Liver (tissue), 8 donors: ENCODE measurements at regions not wholly inside any gene's neighbourhood (a gene's known extent, or its start where the extent isn't known, plus 50 kb on each side); places are given as distances from the start of the nearest gene placed in this dataset.

ENCODE experiments used
- DNase-seq: peaks from one replicate; pipeline ENCODE4 v3.0.0-alpha.2; 2017; ENCODE audit warnings: low spot score
- H3K27ac ChIP-seq, 2 donors: one replicate each; pipeline ENCODE4 v1.7.0; 2013; ENCODE audit warnings: inconsistent platforms in 2 of 2, low read length in 2 of 2, control low read depth in 1 of 2, low read depth in 1 of 2, mild to moderate bottlenecking in 1 of 2
- H3K27me3 ChIP-seq, 4 donors: one replicate each; pipeline versions ENCODE4 v1.6.1 to v1.7.0; 2013; ENCODE audit warnings: low read length in 3 of 4, inconsistent platforms in 1 of 4, mild to moderate bottlenecking in 1 of 4, moderate library complexity in 1 of 4; ENCODE audit not compliant: control insufficient read depth in 4 of 4, insufficient read depth in 4 of 4
- H3K36me3 ChIP-seq, 4 donors: one replicate each; pipeline versions ENCODE4 v1.6.1 to v1.7.0; 2013; ENCODE audit warnings: low read length in 3 of 4, mild to moderate bottlenecking in 3 of 4, low read depth in 1 of 4, moderate library complexity in 1 of 4; ENCODE audit not compliant: control insufficient read depth in 4 of 4, insufficient read depth in 3 of 4
- H3K4me1 ChIP-seq, 4 donors: one replicate each; pipeline versions ENCODE4 v1.6.1 to v1.7.0; 2013; ENCODE audit warnings: low read length in 3 of 4, mild to moderate bottlenecking in 3 of 4, moderate library complexity in 1 of 4; ENCODE audit not compliant: control insufficient read depth in 4 of 4, insufficient read depth in 4 of 4
- H3K4me3 ChIP-seq, 3 donors: one replicate each; pipeline versions ENCODE4 v1.6.1 to v1.7.0; 2013; ENCODE audit warnings: low read length in 3 of 3, control low read depth in 1 of 3, low read depth in 1 of 3, mild to moderate bottlenecking in 1 of 3
- H3K9ac ChIP-seq, 2 donors: one replicate each; pipeline ENCODE4 v1.7.0; 2013; ENCODE audit warnings: low read length in 2 of 2, mild to moderate bottlenecking in 2 of 2, moderate library complexity in 2 of 2, control low read depth in 1 of 2, low read depth in 1 of 2
- H3K9me3 ChIP-seq, 4 donors: one replicate each; pipeline versions ENCODE4 v1.6.1 to v1.7.0; 2013; ENCODE audit warnings: low read length in 3 of 4; ENCODE audit not compliant: control insufficient read depth in 4 of 4
- EGR1 ChIP-seq, 2 donors: IDR thresholded peaks; 2 replicates each; pipeline ENCODE4 v1.6.1; 2016 to 2018; ENCODE audit warnings: antibody characterized with exemption in 2 of 2, low read depth in 2 of 2
- FOXA1 ChIP-seq: IDR thresholded peaks from 2 replicates; pipeline ENCODE4 v1.6.1; 2016; ENCODE audit warnings: antibody characterized with exemption
- FOXA2 ChIP-seq: IDR thresholded peaks from 2 replicates; pipeline ENCODE4 v1.6.1; 2016; ENCODE audit warnings: antibody characterized with exemption
- GABPA ChIP-seq, 2 donors: IDR thresholded peaks in 1 of 2; conservative IDR thresholded peaks in 1 of 2; 2 replicates each; pipeline ENCODE4 v1.6.1; 2016; ENCODE audit warnings: antibody characterized with exemption in 2 of 2, mild to moderate bottlenecking in 1 of 2, moderate library complexity in 1 of 2
- HNF4A ChIP-seq, 2 donors: conservative IDR thresholded peaks; 2 replicates each; pipeline ENCODE4 v1.6.1; 2016; ENCODE audit warnings: antibody characterized with exemption in 2 of 2, mild to moderate bottlenecking in 2 of 2
- HNF4G ChIP-seq: IDR thresholded peaks from 2 replicates; pipeline ENCODE4 v1.6.1; 2016; ENCODE audit warnings: antibody characterized with exemption
- JUND ChIP-seq, 2 donors: IDR thresholded peaks; 2 replicates each; pipeline ENCODE4 v1.6.1; 2016; ENCODE audit warnings: antibody characterized with exemption in 2 of 2
- NR2F2 ChIP-seq: IDR thresholded peaks from 2 replicates; pipeline ENCODE4 v1.6.1; 2016; ENCODE audit warnings: antibody characterized with exemption
- RAD21 ChIP-seq, 2 donors: IDR thresholded peaks; 2 replicates each; pipeline ENCODE4 v1.6.1; 2016; ENCODE audit warnings: antibody characterized with exemption in 2 of 2, mild to moderate bottlenecking in 2 of 2
- RXRA ChIP-seq, 2 donors: IDR thresholded peaks; 2 replicates each; pipeline ENCODE4 v1.6.1; 2017 to 2018; ENCODE audit warnings: antibody characterized with exemption in 2 of 2, mild to moderate bottlenecking in 1 of 2
- SP1 ChIP-seq: IDR thresholded peaks from 2 replicates; pipeline ENCODE4 v1.6.1; 2018; ENCODE audit warnings: antibody characterized with exemption, mild to moderate bottlenecking
- TAF1 ChIP-seq: conservative IDR thresholded peaks from 2 replicates; pipeline ENCODE4 v1.6.1; 2016; ENCODE audit warnings: antibody characterized with exemption, mild to moderate bottlenecking
- YY1 ChIP-seq: IDR thresholded peaks from 2 replicates; pipeline ENCODE4 v1.6.1; 2016; ENCODE audit warnings: antibody characterized with exemption, mild to moderate bottlenecking
- WGBS: extraction: QIAGEN DNeasy Blood & Tissue Kit; methylation state at CpG from one replicate; pipeline ENCODE4 v1.1.7; 2013; 5-methylcytosine and 5-hydroxymethylcytosine counted together
- TF ChIP-seq, protein P1 (sequence below): IDR thresholded peaks from 2 replicates; pipeline ENCODE4 v1.6.1; 2016; ENCODE audit warnings: antibody characterized with exemption
- TF ChIP-seq, protein P2 (sequence below): fragments of 150-350 bp; IDR thresholded peaks from 2 replicates; pipeline ENCODE4 v1.5.1; 2017; ENCODE audit warnings: improper control_type of control experiment, low read depth, low read length; ENCODE audit not compliant: missing input control
- TF ChIP-seq, protein P3 (sequence below): IDR thresholded peaks from 2 replicates; pipeline ENCODE4 v1.6.1; 2016; ENCODE audit warnings: antibody characterized with exemption
- TF ChIP-seq, protein P4 (sequence below): IDR thresholded peaks from 2 replicates; pipeline ENCODE4 v1.6.1; 2016; ENCODE audit warnings: antibody characterized with exemption, mild to moderate bottlenecking
- TF ChIP-seq, protein P5 (sequence below): IDR thresholded peaks from 2 replicates; pipeline ENCODE4 v1.6.1; 2016; ENCODE audit warnings: antibody characterized with exemption
- donor health status: healthy.
- donor health status: healthy.
- donor health status: healthy.
- donor health status: healthy.
- donor health status: healthy.

DNA sequence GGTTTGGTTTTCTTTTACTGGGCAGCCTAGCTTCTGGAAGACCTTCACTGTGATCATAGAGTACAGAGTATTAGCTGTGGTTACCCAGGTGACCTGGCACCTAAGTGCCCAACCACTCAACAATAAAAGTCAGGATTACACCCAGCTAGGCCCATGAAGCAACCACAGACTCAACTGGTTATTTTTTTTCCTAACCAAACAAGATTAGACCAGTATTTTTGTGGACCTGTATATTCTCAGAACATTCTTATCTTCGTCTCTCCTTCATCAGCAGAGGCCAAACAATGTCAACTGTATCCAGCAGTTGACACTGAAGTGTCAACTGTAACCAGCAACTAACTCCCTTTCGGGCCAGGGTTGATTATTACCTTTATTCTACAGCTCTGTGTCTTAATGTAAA lies 289.2 kb upstream of the SLC39A10 start:
- WGBS, result 35% methylated on average over 2 of the region's 2 CpGs
- no peak overlapping the region for H3K4me3 ChIP-seq
- H3K27ac ChIP-seq, result no peak overlapping the region
- no peak overlapping the region for H3K9ac ChIP-seq
- H3K4me1 ChIP-seq, result no peaks in the 10 kb centered on the region
- TF ChIP-seq, protein P1, sequence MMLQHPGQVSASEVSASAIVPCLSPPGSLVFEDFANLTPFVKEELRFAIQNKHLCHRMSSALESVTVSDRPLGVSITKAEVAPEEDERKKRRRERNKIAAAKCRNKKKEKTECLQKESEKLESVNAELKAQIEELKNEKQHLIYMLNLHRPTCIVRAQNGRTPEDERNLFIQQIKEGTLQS, result no peak
- no peak for TF ChIP-seq HNF4G
- TF ChIP-seq FOXA1, result no peak
- no peak for TF ChIP-seq FOXA2
- TF ChIP-seq EGR1 (IDR thresholded peaks at IDR 0.05; ENCODE audit: low read depth in 2 of 2), result no peak
- no peak for TF ChIP-seq YY1
- TF ChIP-seq, protein P2, sequence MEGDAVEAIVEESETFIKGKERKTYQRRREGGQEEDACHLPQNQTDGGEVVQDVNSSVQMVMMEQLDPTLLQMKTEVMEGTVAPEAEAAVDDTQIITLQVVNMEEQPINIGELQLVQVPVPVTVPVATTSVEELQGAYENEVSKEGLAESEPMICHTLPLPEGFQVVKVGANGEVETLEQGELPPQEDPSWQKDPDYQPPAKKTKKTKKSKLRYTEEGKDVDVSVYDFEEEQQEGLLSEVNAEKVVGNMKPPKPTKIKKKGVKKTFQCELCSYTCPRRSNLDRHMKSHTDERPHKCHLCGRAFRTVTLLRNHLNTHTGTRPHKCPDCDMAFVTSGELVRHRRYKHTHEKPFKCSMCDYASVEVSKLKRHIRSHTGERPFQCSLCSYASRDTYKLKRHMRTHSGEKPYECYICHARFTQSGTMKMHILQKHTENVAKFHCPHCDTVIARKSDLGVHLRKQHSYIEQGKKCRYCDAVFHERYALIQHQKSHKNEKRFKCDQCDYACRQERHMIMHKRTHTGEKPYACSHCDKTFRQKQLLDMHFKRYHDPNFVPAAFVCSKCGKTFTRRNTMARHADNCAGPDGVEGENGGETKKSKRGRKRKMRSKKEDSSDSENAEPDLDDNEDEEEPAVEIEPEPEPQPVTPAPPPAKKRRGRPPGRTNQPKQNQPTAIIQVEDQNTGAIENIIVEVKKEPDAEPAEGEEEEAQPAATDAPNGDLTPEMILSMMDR, result no peak
- TF ChIP-seq HNF4A (conservative IDR thresholded peaks at IDR 0.05), result no peak
- TF ChIP-seq JUND (IDR thresholded peaks at IDR 0.05), result no peak
- TF ChIP-seq, protein P3, sequence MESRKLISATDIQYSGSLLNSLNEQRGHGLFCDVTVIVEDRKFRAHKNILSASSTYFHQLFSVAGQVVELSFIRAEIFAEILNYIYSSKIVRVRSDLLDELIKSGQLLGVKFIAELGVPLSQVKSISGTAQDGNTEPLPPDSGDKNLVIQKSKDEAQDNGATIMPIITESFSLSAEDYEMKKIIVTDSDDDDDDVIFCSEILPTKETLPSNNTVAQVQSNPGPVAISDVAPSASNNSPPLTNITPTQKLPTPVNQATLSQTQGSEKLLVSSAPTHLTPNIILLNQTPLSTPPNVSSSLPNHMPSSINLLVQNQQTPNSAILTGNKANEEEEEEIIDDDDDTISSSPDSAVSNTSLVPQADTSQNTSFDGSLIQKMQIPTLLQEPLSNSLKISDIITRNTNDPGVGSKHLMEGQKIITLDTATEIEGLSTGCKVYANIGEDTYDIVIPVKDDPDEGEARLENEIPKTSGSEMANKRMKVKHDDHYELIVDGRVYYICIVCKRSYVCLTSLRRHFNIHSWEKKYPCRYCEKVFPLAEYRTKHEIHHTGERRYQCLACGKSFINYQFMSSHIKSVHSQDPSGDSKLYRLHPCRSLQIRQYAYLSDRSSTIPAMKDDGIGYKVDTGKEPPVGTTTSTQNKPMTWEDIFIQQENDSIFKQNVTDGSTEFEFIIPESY, result no peak
- TF ChIP-seq SP1, result no peak
- no peak for TF ChIP-seq RXRA (IDR thresholded peaks at IDR 0.05)
- TF ChIP-seq GABPA (IDR thresholded peaks at IDR 0.05 in 1 of 2, conservative IDR thresholded peaks at IDR 0.05 in 1 of 2), result no peak
- TF ChIP-seq, protein P4, sequence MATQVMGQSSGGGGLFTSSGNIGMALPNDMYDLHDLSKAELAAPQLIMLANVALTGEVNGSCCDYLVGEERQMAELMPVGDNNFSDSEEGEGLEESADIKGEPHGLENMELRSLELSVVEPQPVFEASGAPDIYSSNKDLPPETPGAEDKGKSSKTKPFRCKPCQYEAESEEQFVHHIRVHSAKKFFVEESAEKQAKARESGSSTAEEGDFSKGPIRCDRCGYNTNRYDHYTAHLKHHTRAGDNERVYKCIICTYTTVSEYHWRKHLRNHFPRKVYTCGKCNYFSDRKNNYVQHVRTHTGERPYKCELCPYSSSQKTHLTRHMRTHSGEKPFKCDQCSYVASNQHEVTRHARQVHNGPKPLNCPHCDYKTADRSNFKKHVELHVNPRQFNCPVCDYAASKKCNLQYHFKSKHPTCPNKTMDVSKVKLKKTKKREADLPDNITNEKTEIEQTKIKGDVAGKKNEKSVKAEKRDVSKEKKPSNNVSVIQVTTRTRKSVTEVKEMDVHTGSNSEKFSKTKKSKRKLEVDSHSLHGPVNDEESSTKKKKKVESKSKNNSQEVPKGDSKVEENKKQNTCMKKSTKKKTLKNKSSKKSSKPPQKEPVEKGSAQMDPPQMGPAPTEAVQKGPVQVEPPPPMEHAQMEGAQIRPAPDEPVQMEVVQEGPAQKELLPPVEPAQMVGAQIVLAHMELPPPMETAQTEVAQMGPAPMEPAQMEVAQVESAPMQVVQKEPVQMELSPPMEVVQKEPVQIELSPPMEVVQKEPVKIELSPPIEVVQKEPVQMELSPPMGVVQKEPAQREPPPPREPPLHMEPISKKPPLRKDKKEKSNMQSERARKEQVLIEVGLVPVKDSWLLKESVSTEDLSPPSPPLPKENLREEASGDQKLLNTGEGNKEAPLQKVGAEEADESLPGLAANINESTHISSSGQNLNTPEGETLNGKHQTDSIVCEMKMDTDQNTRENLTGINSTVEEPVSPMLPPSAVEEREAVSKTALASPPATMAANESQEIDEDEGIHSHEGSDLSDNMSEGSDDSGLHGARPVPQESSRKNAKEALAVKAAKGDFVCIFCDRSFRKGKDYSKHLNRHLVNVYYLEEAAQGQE, result no peak
- TF ChIP-seq TAF1, result no peak
- TF ChIP-seq, protein P5, sequence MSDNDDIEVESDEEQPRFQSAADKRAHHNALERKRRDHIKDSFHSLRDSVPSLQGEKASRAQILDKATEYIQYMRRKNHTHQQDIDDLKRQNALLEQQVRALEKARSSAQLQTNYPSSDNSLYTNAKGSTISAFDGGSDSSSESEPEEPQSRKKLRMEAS, result no peak
- no peak for TF ChIP-seq NR2F2
- no peak for TF ChIP-seq RAD21 (IDR thresholded peaks at IDR 0.05)
- DNase-seq, result no peak
- no peaks in the 10 kb centered on the region for H3K36me3 ChIP-seq
- H3K27me3 ChIP-seq, result no peaks in the 10 kb centered on the region
- no peaks in the 10 kb centered on the region for H3K9me3 ChIP-seq
